MM.1S (cell line): ENCODE measurements at regions not wholly inside any gene's neighbourhood (a gene's known extent, or its start where the extent isn't known, plus 50 kb on each side); places are given as distances from the start of the nearest gene placed in this dataset.

ENCODE experiments used
- DNase-seq: peaks from one replicate; pipeline ENCODE4 v3.0.0-alpha.2; 2015
- H2AFZ ChIP-seq: fragments of 300-600 bp; sonication (generic); 2 replicates; pipeline ENCODE4 v1.6.0; 2016; ENCODE audit warnings: antibody characterized with exemption, low read length
- H3F3A ChIP-seq: fragments of 300-600 bp; sonication (generic); 2 replicates; pipeline ENCODE4 v1.6.1; 2016; ENCODE audit warnings: mild to moderate bottlenecking, antibody characterized with exemption, low read length, moderate library complexity, mixed read lengths; ENCODE audit not compliant: insufficient read depth
- H3K27ac ChIP-seq: fragments of 300-600 bp; sonication (generic); 2 replicates; pipeline ENCODE4 v1.5.1; 2016; ENCODE audit warnings: mild to moderate bottlenecking, low read length
- H3K27me3 ChIP-seq: fragments of 300-600 bp; sonication (generic); replicated peaks from 2 replicates; pipeline ENCODE4 v1.6.0; 2016; ENCODE audit warnings: low read length; ENCODE audit not compliant: insufficient read depth
- H3K36me3 ChIP-seq: fragments of 300-600 bp; sonication (generic); replicated peaks from 2 replicates; pipeline ENCODE4 v1.6.1; 2016; ENCODE audit warnings: mild to moderate bottlenecking, low read length, mixed read lengths; ENCODE audit not compliant: insufficient read depth
- H3K4me1 ChIP-seq: fragments of 300-600 bp; sonication (generic); 2 replicates; pipeline ENCODE4 v1.6.1; 2016; ENCODE audit warnings: low read length, mixed read lengths
- H3K4me2 ChIP-seq: fragments of 300-600 bp; sonication (generic); 2 replicates; pipeline ENCODE4 v1.6.0; 2016; ENCODE audit warnings: low read depth, low read length
- H3K4me3 ChIP-seq: fragments of 300-600 bp; sonication (generic); 2 replicates; pipeline ENCODE4 v1.5.1; 2016; ENCODE audit warnings: low read length, mixed read lengths
- H3K79me2 ChIP-seq: fragments of 300-600 bp; sonication (generic); 2 replicates; pipeline ENCODE4 v1.6.1; 2016; ENCODE audit warnings: mixed run types, low read length, mixed read lengths
- H3K9ac ChIP-seq: fragments of 300-600 bp; sonication (generic); 2 replicates; pipeline ENCODE4 v1.6.1; 2016; ENCODE audit warnings: low read length, mixed read lengths
- H3K9me2 ChIP-seq: fragments of 300-600 bp; sonication (generic); replicated peaks from 2 replicates; pipeline ENCODE4 v1.6.1; 2016; ENCODE audit warnings: mild to moderate bottlenecking, low read length, mixed read lengths; ENCODE audit not compliant: insufficient read depth
- H3K9me3 ChIP-seq: fragments of 300-600 bp; sonication (generic); replicated peaks from 2 replicates; pipeline ENCODE4 v1.6.1; 2016; ENCODE audit warnings: mild to moderate bottlenecking, low read length, mixed read lengths; ENCODE audit not compliant: insufficient read depth
- H4K20me1 ChIP-seq: fragments of 300-600 bp; sonication (generic); 2 replicates; pipeline ENCODE4 v1.6.1; 2016; ENCODE audit warnings: mild to moderate bottlenecking, low read length, moderate library complexity, mixed read lengths; ENCODE audit not compliant: insufficient read depth
- EZH2 ChIP-seq: fragments of 300-600 bp; sonication (generic); optimal IDR thresholded peaks from 2 replicates; pipeline ENCODE3; 2017; ENCODE audit warnings: low read depth, mild to moderate bottlenecking, antibody characterized with exemption, low read length, mixed read lengths
- EZH2phosphoT487 ChIP-seq: fragments of 300-600 bp; sonication (generic); IDR thresholded peaks from 2 replicates; pipeline ENCODE4 v1.6.1; 2018; ENCODE audit warnings: antibody characterized with exemption, low read length
- TF ChIP-seq, protein P1 (sequence below): fragments of 300-600 bp; sonication (generic); IDR thresholded peaks from 2 replicates; pipeline ENCODE4 v1.5.1; 2016; ENCODE audit warnings: antibody characterized with exemption, low read length, mixed read lengths

- Histone ChIP-seq H3K9ac (no peak overlapping the region), H3K36me3 (no peaks in the 10 kb centered on the region), H3K9me2 (no peaks in the 10 kb centered on the region), H3F3A (no peaks in the 10 kb centered on the region), H2AFZ (no peak overlapping the region), H3K27ac (no peak overlapping the region), H4K20me1 (no peaks in the 10 kb centered on the region), H3K4me3 (no peak overlapping the region), H3K27me3 (peaks cover 96% of the 10 kb centered on the region), H3K79me2 (no peaks in the 10 kb centered on the region), H3K9me3 (no peaks in the 10 kb centered on the region), H3K4me1 (no peaks in the 10 kb centered on the region), H3K4me2 (no peak overlapping the region)
- no peak for DNase-seq
- TF ChIP-seq EZH2 = peak; percentile 60
- no peak for TF ChIP-seq EZH2phosphoT487
Measured at GRCh38 chr21:45348591-45349327, 56.2 kb upstream of the COL18A1 start.

- TF ChIP-seq EZH2 = no peak
- TF ChIP-seq, protein P1, sequence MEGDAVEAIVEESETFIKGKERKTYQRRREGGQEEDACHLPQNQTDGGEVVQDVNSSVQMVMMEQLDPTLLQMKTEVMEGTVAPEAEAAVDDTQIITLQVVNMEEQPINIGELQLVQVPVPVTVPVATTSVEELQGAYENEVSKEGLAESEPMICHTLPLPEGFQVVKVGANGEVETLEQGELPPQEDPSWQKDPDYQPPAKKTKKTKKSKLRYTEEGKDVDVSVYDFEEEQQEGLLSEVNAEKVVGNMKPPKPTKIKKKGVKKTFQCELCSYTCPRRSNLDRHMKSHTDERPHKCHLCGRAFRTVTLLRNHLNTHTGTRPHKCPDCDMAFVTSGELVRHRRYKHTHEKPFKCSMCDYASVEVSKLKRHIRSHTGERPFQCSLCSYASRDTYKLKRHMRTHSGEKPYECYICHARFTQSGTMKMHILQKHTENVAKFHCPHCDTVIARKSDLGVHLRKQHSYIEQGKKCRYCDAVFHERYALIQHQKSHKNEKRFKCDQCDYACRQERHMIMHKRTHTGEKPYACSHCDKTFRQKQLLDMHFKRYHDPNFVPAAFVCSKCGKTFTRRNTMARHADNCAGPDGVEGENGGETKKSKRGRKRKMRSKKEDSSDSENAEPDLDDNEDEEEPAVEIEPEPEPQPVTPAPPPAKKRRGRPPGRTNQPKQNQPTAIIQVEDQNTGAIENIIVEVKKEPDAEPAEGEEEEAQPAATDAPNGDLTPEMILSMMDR = no peak
- TF ChIP-seq EZH2phosphoT487 = no peak
Measured at GRCh38 chr21:45350206-45350854, 54.6 kb upstream of the COL18A1 start.

DNA sequence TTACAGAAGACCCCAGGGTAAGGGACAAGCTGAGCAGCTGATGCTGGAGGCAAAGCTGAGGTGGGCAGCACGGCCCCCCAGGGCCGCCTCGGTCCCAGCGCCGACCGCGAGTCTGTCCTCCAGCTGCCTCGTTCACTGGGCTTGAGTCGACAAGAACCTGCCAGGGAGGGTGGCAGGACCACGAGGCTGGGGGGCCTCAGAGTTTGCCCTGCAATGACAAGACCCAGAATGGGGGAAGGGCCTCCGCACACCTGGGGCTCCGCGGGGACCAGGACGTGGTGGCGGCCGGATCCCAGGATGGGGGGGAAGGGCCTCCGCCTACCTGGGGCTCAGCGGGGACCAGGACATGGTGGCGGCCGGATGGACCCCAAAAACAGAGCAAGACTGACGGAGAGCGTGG is 53.9 kb upstream of the COL18A1 start:
- Histone ChIP-seq H3F3A (no peaks in the 10 kb centered on the region), H3K9me3 (no peaks in the 10 kb centered on the region), H3K27me3 (peaks cover 100% of the 10 kb centered on the region), H3K27ac (no peak overlapping the region), H3K79me2 (no peaks in the 10 kb centered on the region), H3K36me3 (no peaks in the 10 kb centered on the region), H3K4me3 (no peak overlapping the region), H3K9me2 (no peaks in the 10 kb centered on the region), H2AFZ (no peak overlapping the region), H3K4me2 (no peak overlapping the region), H3K4me1 (no peaks in the 10 kb centered on the region), H4K20me1 (no peaks in the 10 kb centered on the region), H3K9ac (no peak overlapping the region)
- TF ChIP-seq EZH2phosphoT487 (no peak), EZH2 (no peak)
- TF ChIP-seq, protein P1 = no peak
- DNase-seq = no peak

More at GRCh38 chr21:45350206-45350854, 54.6 kb upstream of the COL18A1 start:
- no peak overlapping the region for H2AFZ ChIP-seq
- H3K36me3 ChIP-seq = no peaks in the 10 kb centered on the region
- H3K79me2 ChIP-seq = no peaks in the 10 kb centered on the region
- no peak for DNase-seq
- H3K4me1 ChIP-seq = no peaks in the 10 kb centered on the region
- no peak overlapping the region for H3K27ac ChIP-seq
- no peaks in the 10 kb centered on the region for H3K9me2 ChIP-seq
- no peak overlapping the region for H3K4me3 ChIP-seq
- no peaks in the 10 kb centered on the region for H4K20me1 ChIP-seq
- peaks cover 98% of the 10 kb centered on the region for H3K27me3 ChIP-seq
- H3F3A ChIP-seq = no peaks in the 10 kb centered on the region
- no peak overlapping the region for H3K9ac ChIP-seq
- no peaks in the 10 kb centered on the region for H3K9me3 ChIP-seq
- H3K4me2 ChIP-seq = no peak overlapping the region
